ENCODE measurements at regions not wholly inside any gene's neighbourhood (a gene's known extent, or its start where the extent isn't known, plus 50 kb on each side); places are given as distances from the start of the nearest gene placed in this dataset.

DNA sequence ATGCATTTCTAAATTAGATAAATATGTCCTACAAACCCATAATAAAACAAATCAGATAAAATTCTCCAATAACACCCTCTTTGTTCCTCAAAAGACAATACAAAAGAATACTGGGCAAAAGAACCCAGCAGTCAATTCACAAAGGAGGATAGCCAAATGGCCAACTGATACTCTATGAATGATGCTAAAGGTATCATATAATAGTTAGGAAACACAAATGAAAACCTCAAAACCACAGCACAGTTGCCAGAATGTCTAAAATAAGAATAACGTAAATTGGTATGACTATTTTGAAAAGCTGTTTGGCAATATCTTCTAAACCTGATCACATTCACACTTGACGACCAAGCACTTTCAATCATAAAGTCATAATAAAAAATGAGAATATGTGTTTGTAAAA is 315.4 kb downstream of the CDH7 start:
- TF ChIP-seq, protein P1, sequence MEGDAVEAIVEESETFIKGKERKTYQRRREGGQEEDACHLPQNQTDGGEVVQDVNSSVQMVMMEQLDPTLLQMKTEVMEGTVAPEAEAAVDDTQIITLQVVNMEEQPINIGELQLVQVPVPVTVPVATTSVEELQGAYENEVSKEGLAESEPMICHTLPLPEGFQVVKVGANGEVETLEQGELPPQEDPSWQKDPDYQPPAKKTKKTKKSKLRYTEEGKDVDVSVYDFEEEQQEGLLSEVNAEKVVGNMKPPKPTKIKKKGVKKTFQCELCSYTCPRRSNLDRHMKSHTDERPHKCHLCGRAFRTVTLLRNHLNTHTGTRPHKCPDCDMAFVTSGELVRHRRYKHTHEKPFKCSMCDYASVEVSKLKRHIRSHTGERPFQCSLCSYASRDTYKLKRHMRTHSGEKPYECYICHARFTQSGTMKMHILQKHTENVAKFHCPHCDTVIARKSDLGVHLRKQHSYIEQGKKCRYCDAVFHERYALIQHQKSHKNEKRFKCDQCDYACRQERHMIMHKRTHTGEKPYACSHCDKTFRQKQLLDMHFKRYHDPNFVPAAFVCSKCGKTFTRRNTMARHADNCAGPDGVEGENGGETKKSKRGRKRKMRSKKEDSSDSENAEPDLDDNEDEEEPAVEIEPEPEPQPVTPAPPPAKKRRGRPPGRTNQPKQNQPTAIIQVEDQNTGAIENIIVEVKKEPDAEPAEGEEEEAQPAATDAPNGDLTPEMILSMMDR (IDR thresholded peaks at IDR 0.05), result no peak
- TF ChIP-seq POLR2A (IDR thresholded peaks at IDR 0.05), result no peak

Measured in breast epithelium (tissue), 3 donors.